Activated naive CD4-positive, alpha-beta T cell treated with Interleukin-2 at 50 U/mL for 16 hours (primary cell): ENCODE measurements at regions not wholly inside any gene's neighbourhood (a gene's known extent, or its start where the extent isn't known, plus 50 kb on each side); places are given as distances from the start of the nearest gene placed in this dataset.

Experiments used
- DNase-seq: peaks from one replicate; pipeline ENCODE4 v3.0.0-alpha.2; 2020

- no peak for DNase-seq
These were observed 1485.3 kb upstream of the MIR17HG start for GRCh38 chr13:89862011-89862690.

GRCh38 chr13:89862691-89863036 lies 1484.8 kb upstream of the MIR17HG start:
- DNase-seq = no peak

GRCh38 chr13:89865164-89866064 lies 1482.1 kb upstream of the MIR17HG start:
- DNase-seq = no peak

GRCh38 chr13:89869312-89869711 lies 1478.2 kb upstream of the MIR17HG start:
- DNase-seq = no peak

GRCh38 chr13:89878904-89879303 lies 1468.6 kb upstream of the MIR17HG start:
- no peak for DNase-seq

GRCh38 chr13:89880201-89880600 lies 1467.3 kb upstream of the MIR17HG start:
- DNase-seq = no peak

GRCh38 chr13:89883893-89884448 lies 1463.5 kb upstream of the MIR17HG start:
- DNase-seq = no peak

GRCh38 chr13:89890806-89891205 lies 1456.7 kb upstream of the MIR17HG start:
- DNase-seq = no peak

- DNase-seq = no peak
These were observed 1456.1 kb upstream of the MIR17HG start for GRCh38 chr13:89891416-89891815.

- DNase-seq = no peak
These were observed 1449.8 kb upstream of the MIR17HG start for GRCh38 chr13:89897681-89898080.

- no peak for DNase-seq
These were observed 1448.0 kb upstream of the MIR17HG start for GRCh38 chr13:89899302-89900103.

- no peak for DNase-seq
These were observed 1447.3 kb upstream of the MIR17HG start for GRCh38 chr13:89900104-89900765.

GRCh38 chr13:89902223-89902622 lies 1445.3 kb upstream of the MIR17HG start:
- DNase-seq = no peak

- DNase-seq = no peak
These were observed 1444.4 kb upstream of the MIR17HG start for GRCh38 chr13:89903115-89903514.

- no peak for DNase-seq
These were observed 1437.3 kb upstream of the MIR17HG start for GRCh38 chr13:89910166-89910565.

GRCh38 chr13:89916551-89916950 lies 1430.9 kb upstream of the MIR17HG start:
- no peak for DNase-seq

GRCh38 chr13:89920461-89920860 lies 1427.0 kb upstream of the MIR17HG start:
- no peak for DNase-seq

- DNase-seq = no peak
These were observed 1424.4 kb upstream of the MIR17HG start for GRCh38 chr13:89923052-89923451.

- no peak for DNase-seq
These were observed 1423.8 kb upstream of the MIR17HG start for GRCh38 chr13:89923736-89924135.

GRCh38 chr13:89925107-89925506 lies 1422.4 kb upstream of the MIR17HG start:
- no peak for DNase-seq

GRCh38 chr13:89930861-89931260 lies 1416.6 kb upstream of the MIR17HG start:
- no peak for DNase-seq

- no peak for DNase-seq
These were observed 1414.6 kb upstream of the MIR17HG start for GRCh38 chr13:89932902-89933301.

- DNase-seq = no peak
These were observed 1411.2 kb upstream of the MIR17HG start for GRCh38 chr13:89936256-89936655.
